Right kidney (tissue), 1 donor: ENCODE measurements at regions not wholly inside any gene's neighbourhood (a gene's known extent, or its start where the extent isn't known, plus 50 kb on each side); places are given as distances from the start of the nearest gene placed in this dataset.

Source experiments
- DNase-seq: peaks from one replicate; pipeline ENCODE4 v3.0.0-alpha.2; 2016

DNA sequence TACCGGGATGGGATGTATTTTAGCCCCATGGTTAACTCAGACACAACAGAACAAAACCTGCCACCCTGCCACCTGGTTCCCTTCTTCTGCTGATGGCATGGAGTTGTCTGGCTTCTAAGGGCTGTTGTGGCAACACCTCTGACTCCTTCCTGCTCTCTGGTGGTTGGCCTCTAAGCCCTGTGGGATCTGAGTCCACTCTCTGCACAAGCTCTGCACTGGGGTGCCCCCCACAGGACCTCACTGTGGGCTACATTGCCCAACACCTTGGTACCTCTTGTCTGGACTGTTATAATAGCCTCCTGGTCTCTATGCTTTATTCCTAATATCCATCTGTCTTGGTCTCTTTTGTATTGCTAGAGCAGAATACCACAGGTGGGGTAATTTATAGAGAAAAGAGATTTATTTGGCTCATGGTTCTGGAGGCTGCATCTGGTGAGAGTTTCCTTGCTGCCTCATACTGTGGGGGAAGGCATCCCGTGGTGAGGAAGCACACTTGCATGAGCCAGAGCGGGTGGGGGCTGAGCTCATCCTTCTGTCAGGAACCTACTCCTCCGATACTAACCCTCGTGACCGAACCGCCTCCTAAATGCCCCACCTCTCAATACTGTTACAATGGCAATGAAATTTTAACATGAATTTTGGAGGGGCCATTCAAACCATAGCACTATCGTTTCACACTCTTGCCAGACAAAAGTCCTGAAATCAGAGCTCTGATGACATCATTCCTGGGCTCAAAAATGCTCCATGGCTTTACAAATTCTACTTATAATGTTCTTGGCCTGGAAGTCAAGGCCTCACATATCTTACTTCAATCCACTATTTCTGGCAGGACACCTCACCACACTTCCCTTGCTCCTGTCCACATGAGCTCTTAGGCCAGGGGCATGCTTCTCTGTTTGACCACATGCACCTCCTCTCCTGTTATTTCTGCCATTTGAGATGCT lies 127.2 kb downstream of the PAX1 start:
- no peak for DNase-seq

DNA sequence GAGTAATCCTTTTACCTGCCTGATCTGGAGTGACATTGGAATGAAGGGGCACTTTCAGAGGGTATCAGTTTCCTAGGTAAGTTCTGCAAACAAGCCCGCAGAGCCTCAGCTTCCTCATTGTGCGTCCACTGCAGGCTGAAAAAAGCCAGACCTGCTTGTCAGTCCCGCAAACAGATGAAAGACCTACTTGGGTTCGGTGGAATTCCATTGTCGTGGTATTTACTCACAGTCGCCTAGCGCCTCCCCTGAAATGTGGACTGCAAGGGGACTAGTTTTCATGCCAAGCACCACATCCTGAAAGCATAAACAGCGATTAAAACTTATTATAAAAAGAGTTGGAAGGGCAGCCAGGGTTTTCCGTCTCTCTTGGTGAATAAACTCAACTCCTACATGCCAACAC lies 121.5 kb downstream of the PAX1 start:
- DNase-seq, result no peak

DNA sequence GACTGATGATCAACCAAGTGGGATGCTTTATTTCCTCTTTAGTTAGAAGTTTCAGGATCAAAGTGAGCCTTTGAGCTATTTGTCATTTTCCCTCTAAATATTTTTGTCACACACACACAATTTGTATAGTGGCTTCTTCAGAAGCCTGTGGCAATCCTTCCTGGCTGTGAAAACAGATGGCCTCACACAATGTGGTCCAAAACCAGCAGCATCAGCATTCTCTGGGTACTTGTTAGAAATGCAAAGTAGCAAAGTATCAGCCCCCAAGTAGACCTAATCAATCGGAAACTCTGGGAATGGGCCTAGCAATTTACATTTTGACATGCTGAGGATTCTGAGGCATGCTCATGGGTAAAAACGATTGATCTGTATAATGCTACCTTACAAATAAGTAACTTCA lies 115.9 kb downstream of the PAX1 start:
- DNase-seq, result no peak

DNA sequence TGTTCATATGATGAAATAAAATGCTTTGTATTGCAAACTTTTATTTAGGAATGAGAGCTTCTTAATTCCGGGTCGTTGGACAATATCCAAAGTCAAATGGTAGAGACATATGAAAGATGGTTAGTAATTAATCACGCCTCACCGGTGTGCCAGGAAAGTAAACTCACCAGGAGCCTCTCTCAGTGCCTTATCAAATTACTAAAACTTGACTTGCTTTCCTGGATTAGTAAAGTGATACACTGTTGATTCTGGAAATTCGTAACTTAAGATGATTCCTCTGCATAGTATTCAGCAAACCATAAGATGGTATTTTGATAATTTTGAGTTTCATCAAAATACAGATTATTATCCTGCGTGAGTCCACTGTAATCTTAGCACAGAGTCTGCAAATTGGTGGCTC lies 115.2 kb downstream of the PAX1 start:
- no peak for DNase-seq

DNA sequence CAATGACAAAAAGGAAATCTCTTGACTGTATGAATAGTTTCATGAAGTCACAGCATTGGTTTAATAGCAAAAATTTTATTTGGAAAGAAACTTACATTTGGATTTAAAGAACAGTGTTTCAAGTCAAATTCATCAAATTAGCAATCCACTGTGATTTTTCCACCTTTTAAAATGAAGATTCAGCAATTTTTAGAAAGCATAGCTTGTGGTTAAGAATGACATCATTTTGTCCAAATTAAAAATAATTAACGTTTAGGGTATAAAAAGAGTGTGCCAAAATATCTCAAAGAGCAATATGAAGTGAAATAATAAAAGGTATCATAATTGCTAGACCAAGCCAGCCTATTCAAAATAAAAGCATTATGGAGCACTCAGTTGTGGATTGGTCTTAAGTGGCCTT lies 114.6 kb downstream of the PAX1 start:
- DNase-seq, result no peak

DNA sequence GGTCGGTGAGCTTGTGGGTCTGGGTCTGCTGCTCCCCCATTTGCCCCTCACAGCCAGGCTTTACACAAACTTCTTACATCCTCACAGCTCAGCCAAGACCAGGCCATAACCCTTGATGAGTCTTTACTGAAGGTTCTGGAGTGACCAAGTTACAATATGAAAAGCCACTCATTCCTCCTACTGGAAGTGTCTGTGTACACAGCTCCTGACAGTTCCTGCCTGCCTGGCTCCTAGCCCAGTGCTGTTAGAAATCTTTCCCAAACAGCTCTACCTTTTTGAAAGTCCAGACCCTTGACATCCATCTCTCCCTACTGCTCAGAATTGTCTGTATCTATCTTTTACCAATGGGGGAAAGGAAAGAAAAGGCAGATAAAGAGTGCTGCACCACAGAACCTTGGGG lies 106.9 kb downstream of the PAX1 start:
- no peak for DNase-seq

DNA sequence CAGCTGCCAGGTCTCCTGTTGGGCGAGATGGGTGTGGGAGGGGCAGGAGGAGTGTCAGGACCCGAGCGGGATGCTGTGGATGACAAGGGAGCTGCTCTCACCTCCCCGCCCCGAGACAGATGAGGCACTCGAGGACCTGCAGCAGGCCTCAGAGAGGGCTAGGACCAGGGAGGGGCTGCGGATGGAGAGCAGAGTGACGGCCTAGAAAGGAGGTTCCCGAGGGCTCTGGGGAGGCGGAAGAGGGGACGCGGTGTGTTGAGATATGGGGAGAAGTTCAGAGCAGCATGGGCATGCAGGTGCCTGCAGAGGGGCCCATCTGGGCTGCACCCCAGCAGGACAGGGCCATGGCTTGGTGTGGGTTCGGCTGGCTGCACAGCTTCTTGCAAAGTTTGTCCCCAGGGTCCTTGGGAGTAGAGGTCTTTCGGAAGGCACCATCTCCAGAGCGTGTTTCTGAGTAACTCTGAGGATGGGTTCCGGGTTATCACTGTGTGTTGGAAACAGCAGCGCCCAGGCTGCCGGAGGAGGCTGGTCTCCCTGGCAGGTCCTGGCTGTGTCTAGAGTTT lies 104.6 kb downstream of the PAX1 start:
- no peak for DNase-seq

DNA sequence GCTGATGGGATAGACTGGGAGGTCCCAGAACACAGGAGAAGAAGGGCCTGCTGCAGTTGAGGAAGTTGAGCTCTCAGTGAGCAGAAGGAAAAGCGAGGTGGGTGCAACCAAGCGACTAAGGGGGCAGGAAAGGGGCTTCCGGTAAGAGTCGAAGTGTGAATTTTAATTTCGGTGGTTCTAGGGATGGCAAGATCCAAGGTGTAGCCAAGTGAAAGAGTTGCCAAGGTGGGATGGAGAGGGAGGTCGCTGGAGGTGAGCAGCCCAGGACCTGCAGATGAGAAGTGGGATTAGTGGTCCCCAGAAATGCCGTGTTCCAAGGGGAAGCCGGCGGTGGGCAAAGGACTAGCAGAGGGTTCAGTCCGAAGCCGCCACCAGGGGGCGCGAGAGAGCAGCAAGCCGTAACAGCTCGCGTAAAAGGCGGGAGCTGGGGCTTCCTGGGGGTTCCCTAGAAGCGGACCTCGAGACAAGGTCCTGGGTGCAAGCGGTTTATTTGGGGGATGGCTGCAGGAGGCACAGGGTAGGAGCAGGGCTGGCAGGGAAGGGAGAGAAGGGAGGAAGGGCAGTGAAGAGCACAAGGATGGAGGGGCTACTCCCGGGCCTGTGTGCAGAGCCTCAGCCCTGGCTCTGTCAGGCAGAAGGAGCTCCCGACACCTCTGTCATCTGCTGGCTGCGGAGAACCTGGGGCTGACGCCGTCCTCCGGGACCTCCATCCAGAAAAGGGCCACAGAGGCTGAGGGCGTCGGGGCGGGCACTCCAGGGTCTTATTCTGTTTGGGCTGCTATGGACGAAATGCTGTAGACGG lies 103.6 kb downstream of the PAX1 start:
- peak; percentile 29 for DNase-seq

DNA sequence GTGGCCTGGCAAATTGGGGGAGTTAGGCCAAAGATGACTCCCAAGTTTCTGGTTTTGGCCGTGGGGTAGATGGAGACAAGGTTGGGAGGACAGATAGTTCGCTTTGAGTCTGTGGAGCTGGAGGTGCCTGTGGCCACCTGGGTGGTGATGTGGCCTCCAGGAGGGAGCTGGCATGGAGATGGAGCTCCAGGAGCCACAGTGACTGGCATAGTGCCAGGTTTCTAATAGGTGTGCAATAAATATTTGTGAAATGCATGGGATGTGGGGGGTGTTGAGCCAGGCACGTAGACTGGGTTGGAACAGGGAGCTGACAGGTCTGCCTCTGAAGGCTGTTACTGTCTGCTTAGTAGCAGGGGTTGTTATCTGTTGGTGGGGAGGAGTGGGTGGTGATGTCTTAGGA lies 102.7 kb downstream of the PAX1 start:
- no peak for DNase-seq

DNA sequence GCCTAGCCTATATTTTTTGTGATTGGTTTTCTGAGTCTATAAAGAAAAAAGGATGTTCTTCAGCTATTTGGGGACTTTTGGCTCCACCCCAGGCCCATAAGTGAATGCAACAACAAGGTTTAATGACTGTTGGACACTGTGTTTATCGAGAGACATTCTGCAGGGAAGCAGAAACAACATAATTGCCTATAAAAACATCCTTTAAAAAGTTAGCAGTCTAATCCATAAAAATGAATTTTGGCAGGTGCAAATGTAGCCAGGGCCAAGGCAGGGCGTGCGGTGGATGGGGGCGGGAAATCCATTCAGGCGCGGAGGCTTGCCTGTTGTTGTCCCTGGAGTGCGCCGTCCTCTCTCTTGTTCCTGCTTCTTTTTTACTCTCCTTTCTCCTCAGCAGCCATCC lies 99.3 kb downstream of the PAX1 start:
- DNase-seq, result no peak

DNA sequence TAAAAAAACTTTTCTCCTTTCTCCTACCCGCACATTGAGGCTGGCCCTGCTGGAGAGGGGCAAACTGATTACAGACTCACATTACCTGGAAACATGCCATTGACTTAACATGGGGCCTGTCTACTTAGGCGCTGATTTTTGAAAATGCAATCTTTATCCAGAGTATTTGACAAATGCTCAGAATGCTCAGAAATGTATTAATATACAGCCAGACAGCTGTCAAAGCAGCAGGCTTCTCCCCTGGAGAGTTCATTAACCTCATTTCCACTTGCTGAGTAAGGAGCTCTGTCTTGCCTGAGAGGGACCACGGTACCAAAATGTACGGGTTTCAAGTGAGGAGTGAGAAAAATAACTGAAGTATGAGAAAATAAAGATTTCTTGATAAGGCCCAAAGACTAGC lies 95.7 kb downstream of the PAX1 start:
- DNase-seq, result no peak

DNA sequence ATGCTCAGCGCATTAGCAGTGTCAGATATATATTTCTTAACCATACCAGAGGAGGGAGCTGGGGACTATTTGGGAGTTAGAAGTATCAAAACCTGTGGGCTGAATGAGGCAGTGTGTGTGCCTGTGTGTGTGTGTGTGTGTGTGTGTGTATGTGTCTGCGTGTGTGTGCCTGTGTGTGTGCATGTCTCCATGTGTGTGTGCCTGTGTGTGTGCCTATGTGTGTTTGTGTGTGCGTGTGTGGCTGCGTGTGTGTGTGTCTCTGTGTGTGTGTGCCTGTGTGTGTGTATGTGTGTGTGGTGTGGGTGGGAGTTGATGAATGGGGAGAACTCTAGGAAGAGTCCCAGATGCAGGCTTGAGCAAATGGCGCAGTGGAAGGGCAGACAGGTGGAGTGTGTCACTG lies 92.9 kb downstream of the PAX1 start:
- no peak for DNase-seq

DNA sequence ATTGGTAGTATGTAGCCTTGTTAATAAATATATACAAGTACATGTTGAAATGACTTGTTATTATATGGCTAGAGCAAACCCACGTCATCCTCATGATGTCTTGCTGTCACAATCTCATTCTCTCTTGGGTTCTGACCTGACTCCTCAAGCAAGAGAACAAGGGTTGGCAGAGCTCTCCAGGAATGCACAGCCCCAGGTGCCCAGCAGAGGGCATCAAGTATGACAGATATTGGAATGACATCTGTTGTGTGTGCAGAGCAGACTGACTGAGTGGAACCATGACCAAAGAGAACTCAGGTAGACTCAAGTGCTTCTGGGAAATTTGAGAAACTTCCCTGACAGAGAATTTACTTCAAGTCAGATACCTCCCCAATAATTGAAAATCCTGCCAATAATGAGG lies 90.6 kb downstream of the PAX1 start:
- DNase-seq, result no peak

DNA sequence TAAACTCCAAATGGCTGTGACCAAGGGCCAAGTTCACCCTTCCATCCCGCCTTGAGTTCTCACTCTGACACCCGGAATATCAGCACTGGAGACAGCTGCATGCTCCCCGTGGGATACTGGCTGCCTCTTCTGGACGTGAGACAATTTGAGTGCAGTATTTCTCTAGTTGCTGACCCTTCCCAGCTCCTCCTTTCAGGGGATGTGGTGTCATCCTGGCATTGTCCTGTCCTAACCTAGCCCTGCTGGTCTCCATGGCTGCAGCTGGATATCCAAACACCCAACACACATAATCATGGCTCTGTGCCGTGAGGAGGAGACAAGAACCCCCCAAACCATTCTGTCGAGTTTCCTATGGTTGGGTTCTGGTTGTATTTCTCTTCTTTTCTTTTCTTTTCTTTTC lies 82.6 kb downstream of the PAX1 start:
- DNase-seq, result no peak

DNA sequence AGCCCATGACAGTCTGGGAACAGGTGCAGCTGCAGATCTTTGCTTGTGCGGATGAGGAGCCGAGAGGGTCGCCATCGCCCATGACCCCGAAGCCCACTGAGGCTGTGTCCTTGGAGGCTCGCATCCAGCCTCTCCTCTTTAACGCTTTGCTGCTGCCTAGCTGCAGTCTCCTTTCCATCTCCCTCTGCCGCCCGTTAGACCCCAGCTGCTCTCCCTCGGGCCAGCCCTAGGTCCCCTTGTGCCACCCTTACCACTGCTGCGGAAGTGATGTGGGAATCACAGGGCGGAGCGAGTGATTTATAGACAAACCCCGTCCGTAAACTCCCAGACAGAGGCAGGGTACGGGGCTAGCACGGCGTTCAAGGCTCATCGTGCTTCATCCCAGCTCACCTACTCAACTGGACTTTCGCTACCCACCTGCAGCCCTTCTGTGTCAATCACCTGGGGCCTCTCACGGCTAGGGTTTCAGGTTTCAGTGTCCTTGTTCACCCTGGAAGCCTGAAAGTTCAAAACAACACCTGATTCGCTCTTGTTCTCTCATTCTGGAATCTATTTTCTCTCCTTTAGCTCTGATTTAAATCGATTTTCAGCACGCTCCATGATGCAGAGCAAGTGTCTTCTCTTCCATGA lies 76.1 kb downstream of the PAX1 start:
- DNase-seq, result no peak

DNA sequence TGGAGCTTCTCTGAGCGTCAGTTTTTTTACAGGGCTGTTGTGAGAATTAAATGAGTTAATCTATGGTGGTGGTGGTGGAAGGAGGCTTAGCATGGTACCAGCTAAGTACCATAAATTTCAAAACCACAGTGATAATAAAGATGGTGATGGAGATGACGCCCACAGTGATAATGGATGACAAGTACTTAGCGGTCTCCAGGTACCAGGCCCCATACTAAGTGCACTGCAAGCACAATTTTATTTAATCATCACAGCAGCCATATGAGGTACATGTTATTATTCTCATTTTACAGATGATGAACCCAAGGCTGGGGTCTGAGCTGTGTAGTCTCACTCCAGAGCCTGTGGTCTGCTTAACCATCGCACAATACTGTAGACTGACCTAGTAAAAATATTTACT lies 75.1 kb downstream of the PAX1 start:
- DNase-seq, result no peak
